ENCODE measurements at regions not wholly inside any gene's neighbourhood (a gene's known extent, or its start where the extent isn't known, plus 50 kb on each side); places are given as distances from the start of the nearest gene placed in this dataset.

DNA sequence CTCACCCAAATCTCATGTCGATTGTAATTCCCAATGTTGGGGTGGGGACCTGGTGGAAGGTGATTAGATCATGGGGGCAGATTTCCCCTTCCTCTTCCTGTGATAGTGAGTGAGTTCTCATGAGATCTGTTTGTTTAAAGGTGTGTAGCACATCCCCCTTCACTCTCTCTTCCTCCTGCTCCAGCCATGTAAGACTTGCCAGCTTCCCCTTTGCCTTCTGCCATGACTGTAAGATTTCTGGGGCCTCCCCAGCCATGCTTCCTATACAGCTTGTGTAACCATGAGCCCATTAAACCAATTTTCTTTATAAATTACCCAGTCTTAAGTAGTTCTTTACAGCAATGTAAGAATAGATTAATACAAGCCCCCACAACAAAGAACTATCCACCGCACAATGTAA lies 109.9 kb upstream of the JAZF1 start:
- TF ChIP-seq, protein P1, sequence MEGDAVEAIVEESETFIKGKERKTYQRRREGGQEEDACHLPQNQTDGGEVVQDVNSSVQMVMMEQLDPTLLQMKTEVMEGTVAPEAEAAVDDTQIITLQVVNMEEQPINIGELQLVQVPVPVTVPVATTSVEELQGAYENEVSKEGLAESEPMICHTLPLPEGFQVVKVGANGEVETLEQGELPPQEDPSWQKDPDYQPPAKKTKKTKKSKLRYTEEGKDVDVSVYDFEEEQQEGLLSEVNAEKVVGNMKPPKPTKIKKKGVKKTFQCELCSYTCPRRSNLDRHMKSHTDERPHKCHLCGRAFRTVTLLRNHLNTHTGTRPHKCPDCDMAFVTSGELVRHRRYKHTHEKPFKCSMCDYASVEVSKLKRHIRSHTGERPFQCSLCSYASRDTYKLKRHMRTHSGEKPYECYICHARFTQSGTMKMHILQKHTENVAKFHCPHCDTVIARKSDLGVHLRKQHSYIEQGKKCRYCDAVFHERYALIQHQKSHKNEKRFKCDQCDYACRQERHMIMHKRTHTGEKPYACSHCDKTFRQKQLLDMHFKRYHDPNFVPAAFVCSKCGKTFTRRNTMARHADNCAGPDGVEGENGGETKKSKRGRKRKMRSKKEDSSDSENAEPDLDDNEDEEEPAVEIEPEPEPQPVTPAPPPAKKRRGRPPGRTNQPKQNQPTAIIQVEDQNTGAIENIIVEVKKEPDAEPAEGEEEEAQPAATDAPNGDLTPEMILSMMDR (IDR thresholded peaks at IDR 0.05; ENCODE audit: poor library complexity): no peak
- TF ChIP-seq EZH2phosphoT487 (IDR thresholded peaks at IDR 0.05; ENCODE audit: low read depth, severe bottlenecking, unreplicated experiment) (no peak), EZH2 (IDR thresholded peaks at IDR 0.05; ENCODE audit: borderline replicate concordance) (no peak)

Measured in hepatocyte (in vitro differentiated cells).